ENCODE measurements at regions not wholly inside any gene's neighbourhood (a gene's known extent, or its start where the extent isn't known, plus 50 kb on each side); places are given as distances from the start of the nearest gene placed in this dataset.
"Not testable (repeated sequence)": the region's sequence is repeated elsewhere in the genome, so short reads cannot be mapped to it uniquely, and the experiment has no call there.

- no peak for FAIRE-seq
These were observed 70.0 kb downstream of the KCTD15 start for GRCh38 chr19:33866696-33867095.

- FAIRE-seq = no peak
These were observed 71.5 kb downstream of the KCTD15 start for GRCh38 chr19:33868076-33868735.

GRCh38 chr19:33868788-33869412 is 72.2 kb downstream of the KCTD15 start:
- no peak for FAIRE-seq

- not testable (repeated sequence) for FAIRE-seq
These were observed 73.7 kb downstream of the KCTD15 start for GRCh38 chr19:33870298-33870932.

- FAIRE-seq = no peak
These were observed 74.9 kb downstream of the KCTD15 start for GRCh38 chr19:33871605-33872004.

- no peak for FAIRE-seq
These were observed 76.0 kb downstream of the KCTD15 start for GRCh38 chr19:33872445-33873320.

- FAIRE-seq = no peak
These were observed 78.4 kb downstream of the KCTD15 start for GRCh38 chr19:33875071-33875470.

- FAIRE-seq = no peak
These were observed 79.5 kb downstream of the KCTD15 start for GRCh38 chr19:33876192-33876591.

GRCh38 chr19:33878030-33878544 is 81.4 kb downstream of the KCTD15 start:
- no peak for FAIRE-seq

- FAIRE-seq = no peak
These were observed 82.5 kb downstream of the KCTD15 start for GRCh38 chr19:33878910-33879810.

GRCh38 chr19:33879818-33880575 is 83.3 kb downstream of the KCTD15 start:
- FAIRE-seq = no peak

- no peak for FAIRE-seq
These were observed 87.3 kb downstream of the KCTD15 start for GRCh38 chr19:33883859-33884519.

- FAIRE-seq = no peak
These were observed 88.6 kb downstream of the KCTD15 start for GRCh38 chr19:33885236-33885635.

- no peak for FAIRE-seq
These were observed 91.2 kb downstream of the KCTD15 start for GRCh38 chr19:33887891-33888290.

- no peak for FAIRE-seq
These were observed 92.0 kb downstream of the KCTD15 start for GRCh38 chr19:33888665-33889064.

- FAIRE-seq = no peak
These were observed 93.9 kb downstream of the KCTD15 start for GRCh38 chr19:33890569-33890968.

- no peak for FAIRE-seq
These were observed 95.1 kb downstream of the KCTD15 start for GRCh38 chr19:33891773-33892172.

- FAIRE-seq = no peak
These were observed 98.1 kb downstream of the KCTD15 start for GRCh38 chr19:33894787-33895186.

- no peak for FAIRE-seq
These were observed 98.7 kb downstream of the KCTD15 start for GRCh38 chr19:33895366-33895765.

GRCh38 chr19:33898062-33898677 is 101.5 kb downstream of the KCTD15 start:
- no peak for FAIRE-seq

Measured in colon (tissue), 2 donors.